H1 (cell line): ENCODE measurements at regions not wholly inside any gene's neighbourhood (a gene's known extent, or its start where the extent isn't known, plus 50 kb on each side); places are given as distances from the start of the nearest gene placed in this dataset.

Experiments
- ATF2 ChIP-seq: IDR thresholded peaks from 2 replicates; pipeline ENCODE4 v1.6.1; 2012; ENCODE audit warnings: low read length, inconsistent platforms
- CEBPB ChIP-seq: IDR thresholded peaks from 2 replicates; pipeline ENCODE4 v1.6.1; 2012; ENCODE audit warnings: low read depth, low read length
- CHD2 ChIP-seq: IDR thresholded peaks from 2 replicates; pipeline ENCODE4 v1.6.1; 2012; ENCODE audit warnings: low read length, improper control_type of control experiment
- EP300 ChIP-seq, 2 experiments: IDR thresholded peaks; 1 replicate in 1 of 2; 2 replicates in 1 of 2; pipeline ENCODE4 v1.6.1; 2011 to 2012; ENCODE audit warnings: low read depth in 2 of 2, low read length in 2 of 2, mild to moderate bottlenecking in 2 of 2, borderline replicate concordance in 1 of 2, inconsistent platforms in 1 of 2, moderate library complexity in 1 of 2
- GABPA ChIP-seq: IDR thresholded peaks from 2 replicates; pipeline ENCODE4 v1.6.1; 2011; ENCODE audit warnings: mild to moderate bottlenecking, low read length, moderate library complexity, borderline replicate concordance; ENCODE audit not compliant: insufficient read depth
- GTF2F1 ChIP-seq: IDR thresholded peaks from 2 replicates; pipeline ENCODE4 v1.6.1; 2012; ENCODE audit warnings: low read depth, low read length, improper control_type of control experiment, borderline replicate concordance
- PHF8 ChIP-seq: fragments of 200-600 bp; sonication (generic); conservative IDR thresholded peaks from 2 replicates; pipeline ENCODE4 v1.7.1; 2012; ENCODE audit warnings: low read depth, mild to moderate bottlenecking, inconsistent platforms, low read length, moderate library complexity
- POLR2A ChIP-seq, 2 experiments: IDR thresholded peaks; 1 replicate in 1 of 2; 2 replicates in 1 of 2; pipeline ENCODE4 v1.6.1; 2011; ENCODE audit warnings: low read depth in 2 of 2, low read length in 2 of 2, mild to moderate bottlenecking in 2 of 2; ENCODE audit errors: control extremely low read depth in 1 of 2
- SP1 ChIP-seq: IDR thresholded peaks from 2 replicates; pipeline ENCODE4 v1.6.1; 2011; ENCODE audit warnings: low read depth, low read length
- SUZ12 ChIP-seq: fragments of 200-600 bp; sonication (generic); IDR thresholded peaks from 2 replicates; pipeline ENCODE4 v1.6.1; 2012; ENCODE audit warnings: mild to moderate bottlenecking, inconsistent platforms, low read length, moderate library complexity, mixed read lengths
- YY1 ChIP-seq: IDR thresholded peaks from 2 replicates; pipeline ENCODE4 v1.6.1; 2011; ENCODE audit warnings: low read depth, mild to moderate bottlenecking, low read length
- TF ChIP-seq, protein P1 (sequence below), 3 experiments: IDR thresholded peaks; 1 replicate in 2 of 3; 2 replicates in 1 of 3; pipeline versions ENCODE4 v1.5.1 to v1.6.1; 2011; ENCODE audit warnings: low read length in 3 of 3, mild to moderate bottlenecking in 3 of 3, inconsistent platforms in 2 of 3, low read depth in 1 of 3, moderate library complexity in 1 of 3; ENCODE audit not compliant: insufficient read depth in 1 of 3; ENCODE audit errors: control extremely low read depth in 1 of 3
- TF ChIP-seq, protein P2 (sequence below): fragments of 300-600 bp; sonication (generic); IDR thresholded peaks from 2 replicates; pipeline ENCODE4 v1.7.1; 2012; ENCODE audit warnings: low read length, moderate library complexity, mild to moderate bottlenecking, inconsistent platforms; ENCODE audit not compliant: insufficient replicate concordance

DNA sequence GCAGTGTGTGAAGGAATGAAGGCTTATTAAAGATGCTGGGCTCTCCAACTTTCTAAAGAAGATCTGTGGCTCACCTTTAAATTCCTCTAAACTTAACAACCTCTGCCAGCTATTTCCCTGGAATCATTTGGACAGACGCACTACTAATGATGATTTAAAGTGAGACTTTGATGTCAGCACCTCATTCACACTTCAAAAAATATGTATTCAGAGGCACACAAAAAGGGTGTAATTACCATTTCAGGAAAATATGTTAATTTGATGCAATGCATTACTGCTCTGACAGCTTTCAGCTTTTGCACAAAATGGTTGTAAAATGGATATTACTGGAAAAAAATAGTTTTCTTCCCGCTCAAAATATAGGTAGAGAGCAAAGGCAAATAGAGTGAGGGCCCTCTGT, 423.9 kb upstream of the ASIC2 start:
- TF ChIP-seq, protein P1, sequence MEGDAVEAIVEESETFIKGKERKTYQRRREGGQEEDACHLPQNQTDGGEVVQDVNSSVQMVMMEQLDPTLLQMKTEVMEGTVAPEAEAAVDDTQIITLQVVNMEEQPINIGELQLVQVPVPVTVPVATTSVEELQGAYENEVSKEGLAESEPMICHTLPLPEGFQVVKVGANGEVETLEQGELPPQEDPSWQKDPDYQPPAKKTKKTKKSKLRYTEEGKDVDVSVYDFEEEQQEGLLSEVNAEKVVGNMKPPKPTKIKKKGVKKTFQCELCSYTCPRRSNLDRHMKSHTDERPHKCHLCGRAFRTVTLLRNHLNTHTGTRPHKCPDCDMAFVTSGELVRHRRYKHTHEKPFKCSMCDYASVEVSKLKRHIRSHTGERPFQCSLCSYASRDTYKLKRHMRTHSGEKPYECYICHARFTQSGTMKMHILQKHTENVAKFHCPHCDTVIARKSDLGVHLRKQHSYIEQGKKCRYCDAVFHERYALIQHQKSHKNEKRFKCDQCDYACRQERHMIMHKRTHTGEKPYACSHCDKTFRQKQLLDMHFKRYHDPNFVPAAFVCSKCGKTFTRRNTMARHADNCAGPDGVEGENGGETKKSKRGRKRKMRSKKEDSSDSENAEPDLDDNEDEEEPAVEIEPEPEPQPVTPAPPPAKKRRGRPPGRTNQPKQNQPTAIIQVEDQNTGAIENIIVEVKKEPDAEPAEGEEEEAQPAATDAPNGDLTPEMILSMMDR (IDR thresholded peaks at IDR 0.05; ENCODE audit: control extremely low read depth in 1 of 3, insufficient read depth in 1 of 3, low read depth in 1 of 3, low read length in 3 of 3): no peak
- TF ChIP-seq SP1 (no peak), YY1 (no peak), POLR2A (IDR thresholded peaks at IDR 0.05; ENCODE audit: control extremely low read depth in 1 of 2, low read depth in 2 of 2, low read length in 2 of 2) (no peak), CHD2 (no peak), PHF8 (no peak), CEBPB (no peak), GABPA (no peak), ATF2 (no peak), SUZ12 (no peak), EP300 (IDR thresholded peaks at IDR 0.05; ENCODE audit: borderline replicate concordance in 1 of 2, low read depth in 2 of 2, low read length in 2 of 2) (no peak), GTF2F1 (no peak)
- TF ChIP-seq, protein P2, sequence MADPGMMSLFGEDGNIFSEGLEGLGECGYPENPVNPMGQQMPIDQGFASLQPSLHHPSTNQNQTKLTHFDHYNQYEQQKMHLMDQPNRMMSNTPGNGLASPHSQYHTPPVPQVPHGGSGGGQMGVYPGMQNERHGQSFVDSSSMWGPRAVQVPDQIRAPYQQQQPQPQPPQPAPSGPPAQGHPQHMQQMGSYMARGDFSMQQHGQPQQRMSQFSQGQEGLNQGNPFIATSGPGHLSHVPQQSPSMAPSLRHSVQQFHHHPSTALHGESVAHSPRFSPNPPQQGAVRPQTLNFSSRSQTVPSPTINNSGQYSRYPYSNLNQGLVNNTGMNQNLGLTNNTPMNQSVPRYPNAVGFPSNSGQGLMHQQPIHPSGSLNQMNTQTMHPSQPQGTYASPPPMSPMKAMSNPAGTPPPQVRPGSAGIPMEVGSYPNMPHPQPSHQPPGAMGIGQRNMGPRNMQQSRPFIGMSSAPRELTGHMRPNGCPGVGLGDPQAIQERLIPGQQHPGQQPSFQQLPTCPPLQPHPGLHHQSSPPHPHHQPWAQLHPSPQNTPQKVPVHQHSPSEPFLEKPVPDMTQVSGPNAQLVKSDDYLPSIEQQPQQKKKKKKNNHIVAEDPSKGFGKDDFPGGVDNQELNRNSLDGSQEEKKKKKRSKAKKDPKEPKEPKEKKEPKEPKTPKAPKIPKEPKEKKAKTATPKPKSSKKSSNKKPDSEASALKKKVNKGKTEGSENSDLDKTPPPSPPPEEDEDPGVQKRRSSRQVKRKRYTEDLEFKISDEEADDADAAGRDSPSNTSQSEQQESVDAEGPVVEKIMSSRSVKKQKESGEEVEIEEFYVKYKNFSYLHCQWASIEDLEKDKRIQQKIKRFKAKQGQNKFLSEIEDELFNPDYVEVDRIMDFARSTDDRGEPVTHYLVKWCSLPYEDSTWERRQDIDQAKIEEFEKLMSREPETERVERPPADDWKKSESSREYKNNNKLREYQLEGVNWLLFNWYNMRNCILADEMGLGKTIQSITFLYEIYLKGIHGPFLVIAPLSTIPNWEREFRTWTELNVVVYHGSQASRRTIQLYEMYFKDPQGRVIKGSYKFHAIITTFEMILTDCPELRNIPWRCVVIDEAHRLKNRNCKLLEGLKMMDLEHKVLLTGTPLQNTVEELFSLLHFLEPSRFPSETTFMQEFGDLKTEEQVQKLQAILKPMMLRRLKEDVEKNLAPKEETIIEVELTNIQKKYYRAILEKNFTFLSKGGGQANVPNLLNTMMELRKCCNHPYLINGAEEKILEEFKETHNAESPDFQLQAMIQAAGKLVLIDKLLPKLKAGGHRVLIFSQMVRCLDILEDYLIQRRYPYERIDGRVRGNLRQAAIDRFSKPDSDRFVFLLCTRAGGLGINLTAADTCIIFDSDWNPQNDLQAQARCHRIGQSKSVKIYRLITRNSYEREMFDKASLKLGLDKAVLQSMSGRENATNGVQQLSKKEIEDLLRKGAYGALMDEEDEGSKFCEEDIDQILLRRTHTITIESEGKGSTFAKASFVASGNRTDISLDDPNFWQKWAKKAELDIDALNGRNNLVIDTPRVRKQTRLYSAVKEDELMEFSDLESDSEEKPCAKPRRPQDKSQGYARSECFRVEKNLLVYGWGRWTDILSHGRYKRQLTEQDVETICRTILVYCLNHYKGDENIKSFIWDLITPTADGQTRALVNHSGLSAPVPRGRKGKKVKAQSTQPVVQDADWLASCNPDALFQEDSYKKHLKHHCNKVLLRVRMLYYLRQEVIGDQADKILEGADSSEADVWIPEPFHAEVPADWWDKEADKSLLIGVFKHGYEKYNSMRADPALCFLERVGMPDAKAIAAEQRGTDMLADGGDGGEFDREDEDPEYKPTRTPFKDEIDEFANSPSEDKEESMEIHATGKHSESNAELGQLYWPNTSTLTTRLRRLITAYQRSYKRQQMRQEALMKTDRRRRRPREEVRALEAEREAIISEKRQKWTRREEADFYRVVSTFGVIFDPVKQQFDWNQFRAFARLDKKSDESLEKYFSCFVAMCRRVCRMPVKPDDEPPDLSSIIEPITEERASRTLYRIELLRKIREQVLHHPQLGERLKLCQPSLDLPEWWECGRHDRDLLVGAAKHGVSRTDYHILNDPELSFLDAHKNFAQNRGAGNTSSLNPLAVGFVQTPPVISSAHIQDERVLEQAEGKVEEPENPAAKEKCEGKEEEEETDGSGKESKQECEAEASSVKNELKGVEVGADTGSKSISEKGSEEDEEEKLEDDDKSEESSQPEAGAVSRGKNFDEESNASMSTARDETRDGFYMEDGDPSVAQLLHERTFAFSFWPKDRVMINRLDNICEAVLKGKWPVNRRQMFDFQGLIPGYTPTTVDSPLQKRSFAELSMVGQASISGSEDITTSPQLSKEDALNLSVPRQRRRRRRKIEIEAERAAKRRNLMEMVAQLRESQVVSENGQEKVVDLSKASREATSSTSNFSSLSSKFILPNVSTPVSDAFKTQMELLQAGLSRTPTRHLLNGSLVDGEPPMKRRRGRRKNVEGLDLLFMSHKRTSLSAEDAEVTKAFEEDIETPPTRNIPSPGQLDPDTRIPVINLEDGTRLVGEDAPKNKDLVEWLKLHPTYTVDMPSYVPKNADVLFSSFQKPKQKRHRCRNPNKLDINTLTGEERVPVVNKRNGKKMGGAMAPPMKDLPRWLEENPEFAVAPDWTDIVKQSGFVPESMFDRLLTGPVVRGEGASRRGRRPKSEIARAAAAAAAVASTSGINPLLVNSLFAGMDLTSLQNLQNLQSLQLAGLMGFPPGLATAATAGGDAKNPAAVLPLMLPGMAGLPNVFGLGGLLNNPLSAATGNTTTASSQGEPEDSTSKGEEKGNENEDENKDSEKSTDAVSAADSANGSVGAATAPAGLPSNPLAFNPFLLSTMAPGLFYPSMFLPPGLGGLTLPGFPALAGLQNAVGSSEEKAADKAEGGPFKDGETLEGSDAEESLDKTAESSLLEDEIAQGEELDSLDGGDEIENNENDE: no peak
